H1 (cell line): ENCODE measurements at regions not wholly inside any gene's neighbourhood (a gene's known extent, or its start where the extent isn't known, plus 50 kb on each side); places are given as distances from the start of the nearest gene placed in this dataset.

Experiments used
- CTCF ChIA-PET: fragments of 300-600 bp; sonication (Branson Sonifier 250); formaldehyde crosslinking; loops from one replicate; lab custom pipeline; 2021; ENCODE audit not compliant: partially characterized antibody; lab: Charles Lee
- POLR2A ChIA-PET: fragments of 300-600 bp; sonication (Branson Sonifier 250); formaldehyde crosslinking; loops from one replicate; lab custom pipeline; 2021; ENCODE audit warnings: inconsistent platforms; ENCODE audit not compliant: partially characterized antibody; lab: Charles Lee
- DNase-seq, 2 experiments: peaks; one replicate each; pipeline versions ENCODE4 v3.0.0 to v3.0.0-alpha.2; 2010 to 2022; ENCODE audit warnings: low spot score in 2 of 2, low read depth in 1 of 2, mixed read lengths in 1 of 2
- FAIRE-seq: peaks from 2 replicates; lab custom pipeline; 2011; peaks lifted over from hg19 to GRCh38; lab: Jason Lieb, UNC
- H2AFZ ChIP-seq: 2 replicates; pipeline ENCODE4 v1.8.1; 2012; ENCODE audit warnings: low read length, inconsistent platforms
- H2AK5ac ChIP-seq: 2 replicates; pipeline ENCODE4 v1.6.1; 2013; ENCODE audit warnings: low read depth, low read length
- H2BK120ac ChIP-seq: replicated peaks from 2 replicates; pipeline ENCODE3; 2013; ENCODE audit warnings: low read depth, low read length, inconsistent platforms
- H2BK12ac ChIP-seq: 2 replicates; pipeline ENCODE4 v1.6.1; 2013; ENCODE audit warnings: low read depth, low read length
- H2BK15ac ChIP-seq: 2 replicates; pipeline ENCODE4 v1.6.1; 2013; ENCODE audit warnings: low read length
- H2BK20ac ChIP-seq: 2 replicates; pipeline ENCODE4 v1.6.1; 2013; ENCODE audit warnings: low read length
- H2BK5ac ChIP-seq: 2 replicates; pipeline ENCODE4 v1.6.1; 2013; ENCODE audit warnings: low read depth, low read length
- H3K14ac ChIP-seq: 2 replicates; pipeline ENCODE4 v1.6.1; 2013; ENCODE audit warnings: inconsistent platforms; ENCODE audit not compliant: insufficient read length
- H3K18ac ChIP-seq: 2 replicates; pipeline ENCODE4 v1.6.1; 2013; ENCODE audit warnings: low read length; ENCODE audit errors: extremely low read depth
- H3K23ac ChIP-seq: 2 replicates; pipeline ENCODE4 v1.6.1; 2013; ENCODE audit warnings: inconsistent platforms; ENCODE audit not compliant: insufficient read length
- H3K23me2 ChIP-seq: 2 replicates; pipeline ENCODE4 v1.6.1; 2013; ENCODE audit warnings: low read depth, low read length
- H3K27ac ChIP-seq: 2 replicates; pipeline ENCODE4 v1.6.1; 2011; ENCODE audit warnings: low read depth, low read length, inconsistent platforms
- H3K27me3 ChIP-seq, 4 experiments: replicated peaks in 1 of 4; 1 replicate in 1 of 4; 2 replicates in 3 of 4; pipeline versions ENCODE4 v1.6.1 to v1.8.1; 2011 to 2013; ENCODE audit warnings: low read length in 3 of 4, mild to moderate bottlenecking in 3 of 4, inconsistent platforms in 2 of 4, mixed read lengths in 2 of 4, moderate library complexity in 1 of 4; ENCODE audit not compliant: control insufficient read depth in 3 of 4, insufficient read depth in 3 of 4; ENCODE audit errors: extremely low read depth in 1 of 4
- H3K36me3 ChIP-seq, 4 experiments: 2 replicates each; pipeline versions ENCODE4 v1.6.1 to v1.8.1; 2011 to 2013; ENCODE audit warnings: mild to moderate bottlenecking in 4 of 4, low read length in 3 of 4, moderate library complexity in 2 of 4, control low read depth in 1 of 4, inconsistent platforms in 1 of 4; ENCODE audit not compliant: insufficient read depth in 4 of 4, control insufficient read depth in 2 of 4
- H3K4ac ChIP-seq: replicated peaks from 2 replicates; pipeline ENCODE3; 2013; ENCODE audit warnings: low read length, low read depth, mixed read lengths, inconsistent platforms; ENCODE audit not compliant: insufficient read length
- H3K4me1 ChIP-seq, 4 experiments: replicated peaks in 1 of 4; 1 replicate in 1 of 4; 2 replicates in 3 of 4; pipeline versions ENCODE4 v1.6.1 to v1.8.1; 2011 to 2013; ENCODE audit warnings: low read length in 3 of 4, inconsistent platforms in 2 of 4, mixed read lengths in 1 of 4; ENCODE audit not compliant: insufficient read depth in 4 of 4, control insufficient read depth in 3 of 4
- H3K4me2 ChIP-seq, 2 experiments: 2 replicates each; pipeline versions ENCODE4 v1.6.1 to v1.8.1; 2011 to 2013; ENCODE audit warnings: low read depth in 2 of 2, low read length in 2 of 2, control low read depth in 1 of 2, inconsistent platforms in 1 of 2, mild to moderate bottlenecking in 1 of 2; ENCODE audit not compliant: insufficient read depth in 1 of 2
- H3K4me3 ChIP-seq, 4 experiments: fragments of 200-600, 300-600 bp in 1 of 4; sonication (generic), shearing (Covaris generic), sonication (Bioruptor Twin) in 1 of 4; 2 replicates each; pipeline versions ENCODE4 v1.5.1 to v1.8.1; 2011 to 2016; ENCODE audit warnings: low read length in 4 of 4, low read depth in 3 of 4, control low read depth in 2 of 4, inconsistent platforms in 2 of 4, mild to moderate bottlenecking in 2 of 4, mixed read lengths in 1 of 4, moderate library complexity in 1 of 4; ENCODE audit not compliant: insufficient read depth in 2 of 4; ENCODE audit errors: extremely low read depth in 1 of 4
- H3K56ac ChIP-seq: replicated peaks from 2 replicates; pipeline ENCODE3; 2013; ENCODE audit warnings: low read depth, mild to moderate bottlenecking, mixed read lengths, low read length, inconsistent platforms; ENCODE audit not compliant: insufficient read length
- H3K79me1 ChIP-seq: 2 replicates; pipeline ENCODE4 v1.6.1; 2013; ENCODE audit warnings: low read depth, low read length, control low read depth
- H3K79me2 ChIP-seq, 2 experiments: 2 replicates each; pipeline versions ENCODE4 v1.6.1 to v1.8.1; 2012 to 2013; ENCODE audit warnings: low read length in 2 of 2, mild to moderate bottlenecking in 2 of 2, inconsistent platforms in 1 of 2; ENCODE audit not compliant: insufficient read depth in 2 of 2, control insufficient read depth in 1 of 2
- H3K9ac ChIP-seq, 4 experiments: replicated peaks in 1 of 4; 1 replicate in 1 of 4; 2 replicates in 3 of 4; pipeline versions ENCODE4 v1.6.1 to v1.8.1; 2011 to 2013; ENCODE audit warnings: low read depth in 3 of 4, low read length in 3 of 4, control low read depth in 2 of 4, mild to moderate bottlenecking in 2 of 4, moderate library complexity in 2 of 4, inconsistent platforms in 1 of 4; ENCODE audit errors: extremely low read depth in 1 of 4
- H3K9me3 ChIP-seq, 2 experiments: 2 replicates each; pipeline versions ENCODE4 v1.6.1 to v1.8.1; 2012 to 2013; ENCODE audit warnings: mild to moderate bottlenecking in 2 of 2, moderate library complexity in 2 of 2, control low read depth in 1 of 2, inconsistent platforms in 1 of 2, low read depth in 1 of 2, low read length in 1 of 2, mixed read lengths in 1 of 2; ENCODE audit not compliant: insufficient read depth in 2 of 2
- H4K20me1 ChIP-seq, 2 experiments: replicated peaks in 1 of 2; 2 replicates each; pipeline versions ENCODE3 to v1.8.1; 2011 to 2013; ENCODE audit warnings: inconsistent platforms in 2 of 2, low read length in 2 of 2, mild to moderate bottlenecking in 1 of 2; ENCODE audit not compliant: insufficient read depth in 2 of 2, control insufficient read depth in 1 of 2
- H4K5ac ChIP-seq: 2 replicates; pipeline ENCODE4 v1.6.1; 2013; ENCODE audit warnings: low read length, low read depth, mixed read lengths, inconsistent platforms; ENCODE audit not compliant: insufficient read length
- H4K8ac ChIP-seq: 2 replicates; pipeline ENCODE4 v1.8.0; 2013; ENCODE audit warnings: mild to moderate bottlenecking, moderate library complexity, low read length, inconsistent platforms; ENCODE audit not compliant: insufficient read depth; ENCODE audit errors: extremely low read depth
- H4K91ac ChIP-seq: replicated peaks from 2 replicates; pipeline ENCODE3; 2013; ENCODE audit warnings: low read length, mixed read lengths, inconsistent platforms; ENCODE audit not compliant: insufficient read length
- BRCA1 ChIP-seq: IDR thresholded peaks from 2 replicates; pipeline ENCODE4 v1.6.1; 2012; ENCODE audit warnings: low read depth, low read length, improper control_type of control experiment
- CBX5 ChIP-seq: fragments of 300-800, 300-1000 bp; sonication (generic); IDR thresholded peaks from 2 replicates; pipeline ENCODE4 v1.7.1; 2016; ENCODE audit warnings: antibody characterized with exemption, low read length, low read depth
- HDAC2 ChIP-seq, 2 experiments: fragments of 300-600 bp in 1 of 2; sonication (generic) in 1 of 2; IDR thresholded peaks; 2 replicates each; pipeline ENCODE4 v1.6.1; 2011 to 2012; ENCODE audit warnings: low read depth in 2 of 2, low read length in 2 of 2, mild to moderate bottlenecking in 2 of 2, moderate library complexity in 2 of 2, borderline replicate concordance in 1 of 2, inconsistent platforms in 1 of 2
- KDM5A ChIP-seq: fragments of 200-600 bp; IDR thresholded peaks from 2 replicates; pipeline ENCODE4 v1.7.1; 2012; ENCODE audit warnings: mild to moderate bottlenecking, low read length, inconsistent platforms, mixed read lengths
- MAX ChIP-seq: IDR thresholded peaks from 2 replicates; pipeline ENCODE4 v1.6.1; 2012; ENCODE audit warnings: inconsistent platforms
- NRF1 ChIP-seq: IDR thresholded peaks from 2 replicates; pipeline ENCODE4 v1.6.1; 2011; ENCODE audit warnings: mild to moderate bottlenecking, low read depth, low read length, improper control_type of control experiment
- POLR2A ChIP-seq, 2 experiments: IDR thresholded peaks; 1 replicate in 1 of 2; 2 replicates in 1 of 2; pipeline ENCODE4 v1.6.1; 2011; ENCODE audit warnings: low read depth in 2 of 2, low read length in 2 of 2, mild to moderate bottlenecking in 2 of 2; ENCODE audit errors: control extremely low read depth in 1 of 2
- SAP30 ChIP-seq: fragments of 300-600 bp; sonication (generic); IDR thresholded peaks from 2 replicates; pipeline ENCODE4 v1.7.1; 2012; ENCODE audit warnings: low read length, moderate library complexity, mild to moderate bottlenecking, inconsistent platforms; ENCODE audit not compliant: insufficient read depth, insufficient replicate concordance
- SIRT6 ChIP-seq: IDR thresholded peaks from one replicate; pipeline ENCODE4 v1.7.1; 2012; ENCODE audit warnings: low read length, inconsistent platforms
- WGBS, 2 experiments: shearing (Covaris generic) in 1 of 2; methylation state at CpG; one replicate each; pipeline versions ENCODE4 v1.1.6 to v1.1.7; 2013 to 2015; ENCODE audit warnings: low lambda C conversion rate in 2 of 2, mixed read lengths in 2 of 2, inconsistent platforms in 1 of 2, low coverage in 1 of 2, missing lambda C conversion rate in 1 of 2; ENCODE audit not compliant: insufficient replicate concordance in 2 of 2, insufficient coverage in 1 of 2, insufficient read length in 1 of 2; ENCODE audit errors: extremely low coverage in 1 of 2, missing lambda C conversion rate in 1 of 2; 5-methylcytosine and 5-hydroxymethylcytosine counted together

GRCh38 chr5:39587675-39588074 lies 162.9 kb upstream of the DAB2 start:
- DNase-seq (no peak), FAIRE-seq (no peak)
- no peak overlapping the region for H2AFZ ChIP-seq
- no peak overlapping the region for H2AK5ac ChIP-seq
- H4K91ac ChIP-seq: no peak overlapping the region
- H3K36me3 ChIP-seq: no peaks in the 10 kb centered on the region
- H4K8ac ChIP-seq: no peak overlapping the region
- no peak overlapping the region for H3K18ac ChIP-seq
- H3K79me1 ChIP-seq: no peaks in the 10 kb centered on the region
- H3K9me3 ChIP-seq: no peaks in the 10 kb centered on the region
- 91% methylated on average over 2 of the region's 2 CpGs; no CpG with 5 or more reads in 1 of the 2 experiments for WGBS, 2 experiments
- H2BK5ac ChIP-seq: no peak overlapping the region
- H3K79me2 ChIP-seq: no peaks in the 10 kb centered on the region
- H3K4me2 ChIP-seq: no peak overlapping the region
- POLR2A ChIA-PET: no interaction called here
- H3K4me1 ChIP-seq: no peaks in the 10 kb centered on the region
- no peak overlapping the region for H3K23ac ChIP-seq
- H3K14ac ChIP-seq: no peak overlapping the region
- H3K23me2 ChIP-seq: no peaks in the 10 kb centered on the region; the same call in 1 of the 2 replicates
- H2BK120ac ChIP-seq: no peak overlapping the region
- no peak overlapping the region for H4K5ac ChIP-seq
- no peak for TF ChIP-seq CBX5
- TF ChIP-seq SAP30: no peak
- no peak for TF ChIP-seq MAX
- no peak for TF ChIP-seq POLR2A (IDR thresholded peaks at IDR 0.05; ENCODE audit: control extremely low read depth in 1 of 2, low read depth in 2 of 2, low read length in 2 of 2)
- no peak for TF ChIP-seq SIRT6
- TF ChIP-seq HDAC2 (IDR thresholded peaks at IDR 0.05; ENCODE audit: borderline replicate concordance in 1 of 2, low read depth in 2 of 2, low read length in 2 of 2): no peak
- no peak for TF ChIP-seq BRCA1
- TF ChIP-seq NRF1: no peak
- TF ChIP-seq KDM5A: no peak
- H3K27ac ChIP-seq: no peak overlapping the region
- no peak overlapping the region for H2BK15ac ChIP-seq
- H2BK12ac ChIP-seq: no peak overlapping the region
- CTCF ChIA-PET: interaction anchor here (1.3 to 1.5 kb wide), 2 partner anchors 12 to 16 kb away, joined by 4 read pairs; no protein-coding TSS in a partner anchor
- no peaks in the 10 kb centered on the region for H3K27me3 ChIP-seq
- H4K20me1 ChIP-seq: no peaks in the 10 kb centered on the region
- no peak overlapping the region for H3K4me3 ChIP-seq
- no peak overlapping the region for H3K4ac ChIP-seq
- no peak overlapping the region for H3K9ac ChIP-seq
- no peak overlapping the region for H3K56ac ChIP-seq
- no peak overlapping the region for H2BK20ac ChIP-seq
